ENCODE measurements at regions not wholly inside any gene's neighbourhood (a gene's known extent, or its start where the extent isn't known, plus 50 kb on each side); places are given as distances from the start of the nearest gene placed in this dataset.

DNA sequence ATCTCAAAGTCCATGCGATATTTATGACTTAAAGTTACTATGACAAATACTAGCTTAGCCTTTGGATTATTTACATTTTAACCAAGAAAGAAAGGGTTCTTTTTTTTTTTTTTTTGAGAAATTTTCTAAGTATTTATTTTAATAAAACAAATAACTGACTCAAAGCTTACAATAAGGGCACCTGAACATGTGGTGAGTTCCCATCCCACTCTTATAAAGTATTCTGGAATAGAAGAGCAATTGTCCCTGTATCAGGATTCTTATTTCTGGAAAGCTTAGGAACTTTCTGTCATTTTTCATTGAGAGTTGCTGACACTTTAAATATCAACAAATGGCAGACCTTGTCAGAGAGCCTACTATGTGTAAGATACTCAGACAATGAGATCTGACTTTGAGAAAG lies 686.1 kb upstream of the SOX9 start:
- ChIA-PET CTCF (ENCODE audit: partially characterized antibody) (interaction anchor here (0.8 kb wide), 1 partner anchor 342 kb away, joined by 3 read pairs; no protein-coding TSS in a partner anchor), POLR2A (ENCODE audit: partially characterized antibody) (no interaction called here)
- Histone ChIP-seq H3K4me1 (replicated peaks in 1 of 4; ENCODE audit: control insufficient read depth in 3 of 4, insufficient read depth in 4 of 4, low read length in 3 of 4) (no peaks in the 10 kb centered on the region), H2BK15ac (ENCODE audit: low read length) (no peak overlapping the region), H3K36me3 (ENCODE audit: control insufficient read depth in 2 of 4, insufficient read depth in 4 of 4, low read length in 3 of 4) (no peaks in the 10 kb centered on the region), H3K56ac (replicated peaks; ENCODE audit: insufficient read length, low read depth, low read length) (no peak overlapping the region), H4K91ac (replicated peaks; ENCODE audit: insufficient read length, low read length) (no peak overlapping the region), H4K20me1 (replicated peaks in 1 of 2; ENCODE audit: control insufficient read depth in 1 of 2, insufficient read depth in 2 of 2, low read length in 2 of 2) (no peaks in the 10 kb centered on the region), H3K4me3 (ENCODE audit: extremely low read depth in 1 of 4, insufficient read depth in 2 of 4, low read depth in 3 of 4, low read length in 4 of 4) (no peak overlapping the region), H2BK12ac (ENCODE audit: low read depth, low read length) (no peak overlapping the region), H3K14ac (ENCODE audit: insufficient read length) (no peak overlapping the region), H3K23ac (ENCODE audit: insufficient read length) (no peak overlapping the region), H3K18ac (ENCODE audit: extremely low read depth, low read length) (no peak overlapping the region), H2BK20ac (ENCODE audit: low read length) (no peak overlapping the region), H3K4me2 (ENCODE audit: insufficient read depth in 1 of 2, low read depth in 2 of 2, low read length in 2 of 2) (no peak overlapping the region), H3K4ac (replicated peaks; ENCODE audit: insufficient read length, low read depth, low read length) (no peak overlapping the region), H2BK5ac (ENCODE audit: low read depth, low read length) (no peak overlapping the region), H3K27ac (ENCODE audit: low read depth, low read length) (no peak overlapping the region), H2AFZ (ENCODE audit: low read length) (no peak overlapping the region), H3K27me3 (replicated peaks in 1 of 4; ENCODE audit: control insufficient read depth in 3 of 4, extremely low read depth in 1 of 4, insufficient read depth in 3 of 4, low read length in 3 of 4) (no peaks in the 10 kb centered on the region), H3K23me2 (ENCODE audit: low read depth, low read length) (no peaks in the 10 kb centered on the region), H3K9ac (replicated peaks in 1 of 4; ENCODE audit: extremely low read depth in 1 of 4, low read depth in 3 of 4, low read length in 3 of 4) (no peak overlapping the region), H4K5ac (ENCODE audit: insufficient read length, low read depth, low read length) (no peak overlapping the region), H3K9me3 (ENCODE audit: insufficient read depth in 2 of 2, low read depth in 1 of 2, low read length in 1 of 2) (no peaks in the 10 kb centered on the region), H4K8ac (ENCODE audit: extremely low read depth, insufficient read depth, low read length) (no peak overlapping the region), H3K79me2 (ENCODE audit: control insufficient read depth in 1 of 2, insufficient read depth in 2 of 2, low read length in 2 of 2) (no peaks in the 10 kb centered on the region), H2BK120ac (replicated peaks; ENCODE audit: low read depth, low read length) (no peak overlapping the region), H2AK5ac (ENCODE audit: low read depth, low read length) (no peak overlapping the region), H3K79me1 (ENCODE audit: low read depth, low read length) (no peaks in the 10 kb centered on the region)
- DNase-seq (ENCODE audit: low read depth in 1 of 2, low spot score in 2 of 2) = no peak
- no peak for FAIRE-seq
- WGBS, 2 experiments (ENCODE audit: extremely low coverage in 1 of 2, insufficient coverage in 1 of 2, insufficient read length in 1 of 2, insufficient replicate concordance in 2 of 2, low coverage in 1 of 2, low lambda C conversion rate in 2 of 2, missing lambda C conversion rate in 1 of 2) = 92% methylated on average over 1 of the region's 1 CpG; no CpG with 5 or more reads in 1 of the 2 experiments
- TF ChIP-seq, protein P1, sequence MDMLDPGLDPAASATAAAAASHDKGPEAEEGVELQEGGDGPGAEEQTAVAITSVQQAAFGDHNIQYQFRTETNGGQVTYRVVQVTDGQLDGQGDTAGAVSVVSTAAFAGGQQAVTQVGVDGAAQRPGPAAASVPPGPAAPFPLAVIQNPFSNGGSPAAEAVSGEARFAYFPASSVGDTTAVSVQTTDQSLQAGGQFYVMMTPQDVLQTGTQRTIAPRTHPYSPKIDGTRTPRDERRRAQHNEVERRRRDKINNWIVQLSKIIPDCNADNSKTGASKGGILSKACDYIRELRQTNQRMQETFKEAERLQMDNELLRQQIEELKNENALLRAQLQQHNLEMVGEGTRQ (IDR thresholded peaks at IDR 0.05; ENCODE audit: low read length) = no peak
- no peak for TF ChIP-seq ASH2L (IDR thresholded peaks at IDR 0.05; ENCODE audit: low read length)
- TF ChIP-seq, protein P2, sequence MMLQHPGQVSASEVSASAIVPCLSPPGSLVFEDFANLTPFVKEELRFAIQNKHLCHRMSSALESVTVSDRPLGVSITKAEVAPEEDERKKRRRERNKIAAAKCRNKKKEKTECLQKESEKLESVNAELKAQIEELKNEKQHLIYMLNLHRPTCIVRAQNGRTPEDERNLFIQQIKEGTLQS (IDR thresholded peaks at IDR 0.05; ENCODE audit: insufficient read depth, low read depth, low read length) = no peak
- TF ChIP-seq SRF (IDR thresholded peaks at IDR 0.05; ENCODE audit: low read depth, low read length) = no peak
- TF ChIP-seq RAD21 (IDR thresholded peaks at IDR 0.05 in 1 of 2, conservative IDR thresholded peaks at IDR 0.05 in 1 of 2; ENCODE audit: low read depth in 2 of 2, low read length in 2 of 2) = no peak
- no peak for TF ChIP-seq JUND (IDR thresholded peaks at IDR 0.05; ENCODE audit: low read length)
- TF ChIP-seq PHF8 (conservative IDR thresholded peaks at IDR 0.05; ENCODE audit: low read depth, low read length) = no peak
- no peak for TF ChIP-seq SIN3A (conservative IDR thresholded peaks at IDR 0.05 in 1 of 2, IDR thresholded peaks at IDR 0.05 in 1 of 2; ENCODE audit: low read depth in 1 of 2, low read length in 2 of 2)
- TF ChIP-seq, protein P3, sequence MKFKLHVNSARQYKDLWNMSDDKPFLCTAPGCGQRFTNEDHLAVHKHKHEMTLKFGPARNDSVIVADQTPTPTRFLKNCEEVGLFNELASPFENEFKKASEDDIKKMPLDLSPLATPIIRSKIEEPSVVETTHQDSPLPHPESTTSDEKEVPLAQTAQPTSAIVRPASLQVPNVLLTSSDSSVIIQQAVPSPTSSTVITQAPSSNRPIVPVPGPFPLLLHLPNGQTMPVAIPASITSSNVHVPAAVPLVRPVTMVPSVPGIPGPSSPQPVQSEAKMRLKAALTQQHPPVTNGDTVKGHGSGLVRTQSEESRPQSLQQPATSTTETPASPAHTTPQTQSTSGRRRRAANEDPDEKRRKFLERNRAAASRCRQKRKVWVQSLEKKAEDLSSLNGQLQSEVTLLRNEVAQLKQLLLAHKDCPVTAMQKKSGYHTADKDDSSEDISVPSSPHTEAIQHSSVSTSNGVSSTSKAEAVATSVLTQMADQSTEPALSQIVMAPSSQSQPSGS (IDR thresholded peaks at IDR 0.05; ENCODE audit: low read length) = no peak
- no peak for TF ChIP-seq SAP30 (IDR thresholded peaks at IDR 0.05; ENCODE audit: insufficient read depth, insufficient replicate concordance, low read length)
